GM23338 (cell line): ENCODE measurements at regions not wholly inside any gene's neighbourhood (a gene's known extent, or its start where the extent isn't known, plus 50 kb on each side); places are given as distances from the start of the nearest gene placed in this dataset.

ENCODE experiments used
- CTCF ChIP-seq, 2 experiments: fragments of 200-600 bp in 1 of 2; sonication (generic) in 1 of 2; conservative IDR thresholded peaks; 2 replicates each; pipeline versions ENCODE4 v1.5.1 to v1.6.1; 2016 to 2017; ENCODE audit warnings: antibody characterized with exemption in 2 of 2, low read depth in 2 of 2, mild to moderate bottlenecking in 2 of 2, moderate library complexity in 1 of 2
- ETS1 ChIP-seq: IDR thresholded peaks from 2 replicates; pipeline ENCODE4 v1.6.1; 2016; ENCODE audit warnings: antibody characterized with exemption
- POLR2AphosphoS5 ChIP-seq: IDR thresholded peaks from 2 replicates; pipeline ENCODE4 v1.6.1; 2016; ENCODE audit warnings: antibody characterized with exemption, low read depth
- TF ChIP-seq, protein P1 (sequence below): IDR thresholded peaks from one replicate; pipeline ENCODE4 v1.6.1; 2018; ENCODE audit warnings: antibody characterized with exemption; ENCODE audit not compliant: unreplicated experiment

GRCh38 chrX:98289726-98290125 lies 1406.0 kb downstream of the RPA4 start:
- TF ChIP-seq POLR2AphosphoS5 (no peak), ETS1 (no peak), CTCF (conservative IDR thresholded peaks at IDR 0.05; ENCODE audit: low read depth in 2 of 2) (no peak)
- TF ChIP-seq, protein P1, sequence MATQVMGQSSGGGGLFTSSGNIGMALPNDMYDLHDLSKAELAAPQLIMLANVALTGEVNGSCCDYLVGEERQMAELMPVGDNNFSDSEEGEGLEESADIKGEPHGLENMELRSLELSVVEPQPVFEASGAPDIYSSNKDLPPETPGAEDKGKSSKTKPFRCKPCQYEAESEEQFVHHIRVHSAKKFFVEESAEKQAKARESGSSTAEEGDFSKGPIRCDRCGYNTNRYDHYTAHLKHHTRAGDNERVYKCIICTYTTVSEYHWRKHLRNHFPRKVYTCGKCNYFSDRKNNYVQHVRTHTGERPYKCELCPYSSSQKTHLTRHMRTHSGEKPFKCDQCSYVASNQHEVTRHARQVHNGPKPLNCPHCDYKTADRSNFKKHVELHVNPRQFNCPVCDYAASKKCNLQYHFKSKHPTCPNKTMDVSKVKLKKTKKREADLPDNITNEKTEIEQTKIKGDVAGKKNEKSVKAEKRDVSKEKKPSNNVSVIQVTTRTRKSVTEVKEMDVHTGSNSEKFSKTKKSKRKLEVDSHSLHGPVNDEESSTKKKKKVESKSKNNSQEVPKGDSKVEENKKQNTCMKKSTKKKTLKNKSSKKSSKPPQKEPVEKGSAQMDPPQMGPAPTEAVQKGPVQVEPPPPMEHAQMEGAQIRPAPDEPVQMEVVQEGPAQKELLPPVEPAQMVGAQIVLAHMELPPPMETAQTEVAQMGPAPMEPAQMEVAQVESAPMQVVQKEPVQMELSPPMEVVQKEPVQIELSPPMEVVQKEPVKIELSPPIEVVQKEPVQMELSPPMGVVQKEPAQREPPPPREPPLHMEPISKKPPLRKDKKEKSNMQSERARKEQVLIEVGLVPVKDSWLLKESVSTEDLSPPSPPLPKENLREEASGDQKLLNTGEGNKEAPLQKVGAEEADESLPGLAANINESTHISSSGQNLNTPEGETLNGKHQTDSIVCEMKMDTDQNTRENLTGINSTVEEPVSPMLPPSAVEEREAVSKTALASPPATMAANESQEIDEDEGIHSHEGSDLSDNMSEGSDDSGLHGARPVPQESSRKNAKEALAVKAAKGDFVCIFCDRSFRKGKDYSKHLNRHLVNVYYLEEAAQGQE = no peak
